ENCODE measurements at regions not wholly inside any gene's neighbourhood (a gene's known extent, or its start where the extent isn't known, plus 50 kb on each side); places are given as distances from the start of the nearest gene placed in this dataset.
A peak's percentile ranks its signal among the peaks of the same experiment; 100 is the strongest.
"Not testable (repeated sequence)": the region's sequence is repeated elsewhere in the genome, so short reads cannot be mapped to it uniquely, and the experiment has no call there.

DNA sequence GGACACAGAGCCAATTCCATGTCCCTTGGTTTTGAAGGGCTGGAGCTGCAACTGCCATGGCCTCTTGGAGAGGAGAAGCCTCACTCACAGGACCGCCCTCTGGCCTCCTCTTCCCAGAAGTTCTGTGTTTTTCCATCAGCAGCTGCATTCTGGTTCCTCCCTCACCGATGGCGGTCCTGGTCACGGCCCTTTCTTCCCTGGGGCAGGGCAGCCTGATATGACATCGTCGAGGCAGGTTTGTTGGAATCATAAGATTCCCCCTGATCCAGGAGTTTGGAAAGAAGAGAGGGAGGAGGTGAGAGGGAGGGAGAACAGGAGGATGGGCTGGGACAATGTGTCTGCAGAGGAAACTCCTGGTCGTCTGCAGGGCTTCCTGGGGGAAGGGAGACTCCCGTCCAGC lies 82.7 kb upstream of the PDZD8 start:
- no peak for DNase-seq (ENCODE audit: low read depth)

DNA sequence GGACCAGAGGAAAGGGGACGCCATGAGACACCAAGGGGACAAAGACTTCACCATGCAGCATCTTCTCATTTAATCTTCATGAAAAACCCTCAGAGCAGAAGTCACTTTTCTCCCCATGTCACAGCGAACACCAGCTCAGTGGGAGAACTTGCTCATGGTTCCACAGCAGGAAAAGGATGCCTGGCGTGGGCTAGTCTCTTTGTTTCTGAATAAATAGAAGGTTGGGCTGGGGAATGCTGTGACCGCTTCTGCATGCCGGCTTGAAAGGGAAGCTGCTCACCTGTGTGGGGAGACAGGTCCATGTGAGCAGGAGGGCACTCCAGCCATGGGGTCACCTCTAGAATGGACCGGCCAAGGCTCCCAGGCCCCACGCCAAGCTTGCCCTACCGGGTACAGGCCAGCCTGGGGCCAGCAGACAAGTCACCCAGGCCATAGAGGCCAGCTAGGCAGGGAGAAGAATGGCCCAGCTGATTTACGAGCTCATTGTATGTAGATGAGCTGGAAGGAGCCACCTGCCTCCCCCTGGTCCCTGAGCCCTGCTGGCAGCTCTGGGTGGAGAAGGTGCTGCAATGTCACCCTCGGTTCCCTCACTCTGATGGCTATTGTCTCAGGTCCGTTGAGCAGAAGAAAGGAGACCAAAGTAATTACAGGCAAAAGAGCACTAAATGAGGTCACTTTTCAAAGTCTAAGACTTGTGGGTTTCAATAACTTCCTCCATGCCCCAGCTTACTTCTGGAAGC lies 82.0 kb upstream of the PDZD8 start:
- DNase-seq (ENCODE audit: low read depth), result no peak

- DNase-seq (ENCODE audit: low read depth), result no peak
Observed at GRCh38 chr10:117455346-117455745, 80.1 kb upstream of the PDZD8 start.

DNA sequence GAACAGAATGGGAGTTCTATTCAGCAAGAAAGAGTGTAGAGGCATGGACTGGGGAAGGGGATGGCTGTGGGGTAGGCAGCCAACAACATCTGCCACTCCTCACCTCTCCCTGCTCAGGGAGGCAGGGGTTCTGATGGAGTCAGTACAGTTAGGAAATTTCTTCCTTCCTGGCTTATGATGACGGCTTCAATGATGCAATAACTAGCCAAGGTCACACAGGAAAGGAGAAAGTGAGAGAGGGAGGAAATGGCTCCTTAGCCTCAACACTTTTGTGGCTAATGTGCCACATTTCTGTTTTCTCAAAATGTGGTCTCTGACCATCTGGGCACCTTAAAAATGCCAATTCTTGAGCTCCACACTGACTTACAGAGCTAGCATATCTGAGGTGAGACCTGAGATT lies 79.3 kb upstream of the PDZD8 start:
- DNase-seq (ENCODE audit: low read depth), result no peak

DNA sequence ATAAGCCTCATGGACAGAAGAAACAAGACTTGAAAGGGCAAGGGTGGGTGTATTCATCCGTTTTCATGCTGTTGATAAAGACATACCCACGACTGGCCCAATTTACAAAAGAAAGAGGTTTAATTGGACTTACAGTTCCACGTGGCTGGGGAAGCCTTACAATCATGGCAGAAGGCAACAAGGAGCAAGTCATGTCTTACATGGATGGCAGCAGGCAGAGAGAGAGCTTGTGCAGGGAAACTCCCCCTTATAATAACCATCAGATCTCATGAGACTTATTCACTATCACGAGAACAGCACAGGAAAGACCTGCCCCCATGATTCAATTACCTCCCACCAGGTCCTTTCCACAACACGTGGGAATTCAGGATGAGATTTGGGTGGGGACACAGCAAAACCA lies 78.2 kb upstream of the PDZD8 start:
- DNase-seq (ENCODE audit: low read depth), result not testable (repeated sequence)

GRCh38 chr10:117450940-117451339 lies 75.7 kb upstream of the PDZD8 start:
- DNase-seq (ENCODE audit: low read depth), result no peak

DNA sequence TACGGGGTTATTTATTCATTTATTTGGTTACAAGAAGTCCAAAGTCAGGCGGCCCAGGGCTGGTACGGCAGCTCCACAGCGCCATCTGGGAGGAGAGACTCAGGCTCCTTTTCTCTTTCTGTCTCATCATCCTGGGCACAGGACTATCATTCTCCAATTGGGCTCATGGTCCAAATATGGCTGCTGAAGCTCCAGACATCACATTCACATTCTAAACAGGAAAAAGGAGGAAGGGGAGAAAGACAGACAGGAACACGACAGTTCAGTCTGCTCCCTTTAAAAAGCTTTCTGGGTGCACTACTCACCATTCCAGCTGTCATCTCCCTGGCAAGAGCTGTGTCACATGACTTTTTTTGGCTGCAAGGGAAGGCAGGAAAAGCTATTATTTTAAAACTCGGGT lies 74.4 kb upstream of the PDZD8 start:
- DNase-seq (ENCODE audit: low read depth), result no peak

DNA sequence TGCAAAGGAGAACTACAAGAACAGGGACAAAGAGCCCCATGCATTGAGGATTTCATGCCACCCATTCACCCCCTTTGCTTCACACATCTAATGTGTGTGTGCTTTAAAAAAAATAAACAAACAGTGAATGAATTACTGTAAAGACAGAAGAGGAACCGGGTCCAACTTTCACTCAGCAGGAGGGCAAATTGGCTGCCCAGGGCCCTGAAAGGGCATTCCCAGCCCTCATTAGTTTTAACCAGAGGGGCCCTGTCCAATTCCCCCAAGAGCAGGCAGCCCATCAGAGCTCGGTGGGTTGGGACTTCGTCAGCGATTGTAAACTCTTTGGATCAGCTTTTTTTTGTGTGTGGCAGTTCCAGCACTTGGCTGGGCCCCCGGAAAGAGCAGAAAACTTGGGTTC lies 73.6 kb upstream of the PDZD8 start:
- DNase-seq (ENCODE audit: low read depth), result no peak

GRCh38 chr10:117445992-117446391 lies 70.8 kb upstream of the PDZD8 start:
- no peak for DNase-seq (ENCODE audit: low read depth)

- no peak for DNase-seq (ENCODE audit: low read depth)
Observed at GRCh38 chr10:117444497-117445040, 69.3 kb upstream of the PDZD8 start.

DNA sequence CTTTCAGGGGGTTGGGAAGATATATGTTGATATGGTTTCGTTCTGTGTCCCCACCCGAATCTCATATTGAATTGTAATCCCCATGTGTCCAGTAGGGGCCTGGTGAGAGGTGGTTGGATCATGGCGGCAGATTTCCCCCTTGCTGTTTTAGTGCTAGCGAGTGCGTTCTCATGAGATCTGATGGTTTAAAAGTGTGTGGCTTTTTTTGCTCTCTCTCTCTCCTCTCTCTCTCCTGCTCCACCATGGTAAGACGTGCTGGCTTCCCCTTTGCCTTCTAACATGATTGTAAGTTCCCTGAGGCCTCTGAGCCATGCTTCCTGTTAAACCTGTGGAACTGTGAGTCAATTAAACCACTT lies 68.4 kb upstream of the PDZD8 start:
- DNase-seq (ENCODE audit: low read depth), result no peak

GRCh38 chr10:117442944-117443685 lies 67.9 kb upstream of the PDZD8 start:
- peak; percentile 14 for DNase-seq (ENCODE audit: low read depth)

DNA sequence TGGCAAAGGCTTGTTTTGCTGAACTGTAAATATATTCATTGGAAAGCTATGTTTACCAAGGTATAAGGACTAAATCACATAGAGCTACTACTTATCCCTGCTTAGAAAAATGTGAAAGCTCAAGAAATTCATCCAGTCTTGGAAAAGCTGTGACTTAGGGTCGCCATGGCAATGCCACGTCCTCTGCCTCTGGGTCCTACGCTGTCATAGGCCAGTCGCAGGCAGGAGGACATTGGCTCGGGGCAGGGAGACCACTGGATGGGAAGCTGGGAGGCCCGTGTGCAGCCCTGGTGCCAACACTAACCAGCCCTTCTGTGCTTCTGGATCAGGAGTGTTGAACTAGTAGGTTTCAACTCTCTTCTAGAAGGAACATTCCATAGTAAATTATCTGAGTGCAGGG lies 67.3 kb upstream of the PDZD8 start:
- no peak for DNase-seq (ENCODE audit: low read depth)

DNA sequence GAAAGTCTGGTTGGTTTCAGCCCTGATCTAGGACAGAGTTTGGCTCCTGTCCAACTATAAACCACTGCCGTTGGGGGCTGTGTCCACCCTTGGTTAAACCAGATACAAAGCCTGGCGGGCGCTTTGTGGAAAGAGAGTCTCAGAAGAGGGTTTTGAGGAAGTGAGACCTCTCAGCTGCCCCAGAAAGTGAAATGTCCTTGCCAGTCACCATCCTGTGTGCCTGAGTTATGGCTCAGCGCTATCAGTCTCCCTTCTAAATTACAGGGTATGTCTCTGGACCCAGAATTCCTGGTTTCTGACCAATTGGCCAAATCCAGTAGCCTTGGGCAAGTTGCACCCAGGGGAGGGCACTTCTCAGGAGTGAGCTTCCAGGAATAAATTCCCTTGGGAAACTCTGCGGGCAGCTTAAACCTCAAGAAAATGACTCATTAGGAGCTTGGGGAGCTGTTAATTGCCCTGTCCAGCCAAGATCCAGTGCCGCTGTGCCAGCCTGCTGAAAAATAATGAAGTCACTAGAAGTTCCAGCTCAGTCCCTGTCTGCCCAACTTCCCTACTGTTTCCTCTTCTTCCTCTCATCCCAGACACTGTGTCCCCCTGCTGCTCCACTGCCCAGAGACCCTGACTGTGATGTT lies 66.7 kb upstream of the PDZD8 start:
- DNase-seq (ENCODE audit: low read depth), result no peak

DNA sequence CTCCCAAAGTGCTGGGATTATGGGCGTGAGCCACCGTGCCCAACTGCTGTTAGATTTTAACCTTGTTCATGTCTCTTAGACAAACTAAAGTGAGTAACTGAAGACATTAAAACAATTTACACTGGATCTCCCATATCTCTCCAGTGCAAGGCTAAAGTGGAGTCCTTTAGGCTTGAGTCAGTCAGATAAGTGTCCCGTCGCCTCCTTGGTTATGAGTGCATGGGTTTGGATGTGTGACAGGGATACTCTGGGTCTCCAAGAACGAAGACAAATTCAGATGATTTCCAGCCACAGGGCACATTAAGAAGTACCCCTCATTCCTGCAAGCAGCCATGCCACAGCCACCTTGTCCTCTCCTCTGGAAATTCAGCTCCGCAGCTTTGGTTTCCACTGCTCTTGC lies 66.1 kb upstream of the PDZD8 start:
- no peak for DNase-seq (ENCODE audit: low read depth)

DNA sequence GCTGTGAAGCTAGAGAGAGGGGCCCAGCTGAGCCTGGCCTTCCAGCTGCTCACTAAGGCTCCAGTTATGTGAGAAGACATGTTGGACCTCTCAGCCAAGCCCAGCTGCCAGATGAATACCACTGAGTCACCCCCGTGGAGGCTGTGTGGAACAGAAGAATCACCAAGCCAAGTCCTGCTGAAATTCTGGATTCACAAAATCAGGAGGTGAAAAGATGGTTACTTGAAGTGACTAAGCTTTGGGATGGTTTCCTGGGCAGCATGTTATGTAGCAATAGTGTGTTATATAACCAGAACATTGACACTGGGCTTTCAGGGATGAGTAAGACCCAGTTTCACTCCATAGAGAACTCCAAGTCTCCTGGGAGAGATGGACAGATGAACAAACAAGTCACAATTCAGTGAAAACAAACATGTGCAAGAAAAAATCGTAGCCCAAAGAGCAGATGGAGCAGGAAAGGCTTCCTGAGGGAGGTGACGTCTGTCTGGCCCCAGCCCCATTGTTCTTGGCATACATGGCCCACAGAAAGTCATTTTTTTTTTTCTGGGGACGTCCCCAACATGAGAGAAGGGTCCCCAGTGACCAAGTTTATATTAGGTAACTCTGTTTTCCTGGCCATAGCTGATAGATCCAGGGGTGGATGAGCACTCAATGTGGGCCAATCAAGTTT lies 64.1 kb upstream of the PDZD8 start:
- DNase-seq (ENCODE audit: low read depth), result no peak

GRCh38 chr10:117432866-117433265 lies 57.6 kb upstream of the PDZD8 start:
- DNase-seq (ENCODE audit: low read depth), result no peak

DNA sequence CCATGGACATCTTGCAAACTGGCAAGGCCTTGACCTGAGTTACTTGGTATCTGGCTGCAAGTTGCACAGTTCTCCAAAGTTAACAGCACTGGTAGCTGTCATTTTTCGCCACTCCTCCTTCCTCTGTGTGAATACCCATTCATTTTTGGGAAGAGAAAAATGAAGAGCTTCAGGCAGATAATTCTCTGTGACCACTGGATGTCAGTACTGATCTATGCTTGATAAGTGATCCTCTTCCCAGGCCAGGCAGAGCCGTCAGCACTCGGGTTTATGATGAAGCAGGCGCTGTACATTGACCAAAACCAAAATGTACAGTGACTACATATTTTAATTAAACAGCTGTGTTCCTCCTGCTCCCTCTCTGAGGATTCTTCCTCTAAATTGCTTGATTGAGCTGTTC lies 55.9 kb upstream of the PDZD8 start:
- peak; percentile 29 for DNase-seq (ENCODE audit: low read depth)

- DNase-seq (ENCODE audit: low read depth), result not testable (repeated sequence)
Observed at GRCh38 chr10:117430535-117430934, 55.3 kb upstream of the PDZD8 start.

GRCh38 chr10:117429643-117430265 lies 54.5 kb upstream of the PDZD8 start:
- DNase-seq (ENCODE audit: low read depth), result no peak

GRCh38 chr10:117427356-117427755 lies 52.1 kb upstream of the PDZD8 start:
- no peak for DNase-seq (ENCODE audit: low read depth)
